ENCODE measurements at regions not wholly inside any gene's neighbourhood (a gene's known extent, or its start where the extent isn't known, plus 50 kb on each side); places are given as distances from the start of the nearest gene placed in this dataset.
"Not testable (repeated sequence)": the region's sequence is repeated elsewhere in the genome, so short reads cannot be mapped to it uniquely, and the experiment has no call there.

- H3K4me1 ChIP-seq (ENCODE audit: control insufficient read depth in 5 of 5, insufficient read depth in 5 of 5, low read length in 5 of 5): no peaks in the 10 kb centered on the region
- H3K27ac ChIP-seq (ENCODE audit: low read depth, low read length): no peak overlapping the region
- no peak overlapping the region for H3K4me3 ChIP-seq (ENCODE audit: low read depth in 1 of 5, low read length in 5 of 5)
- no peaks in the 10 kb centered on the region for H3K9me3 ChIP-seq (ENCODE audit: control insufficient read depth in 5 of 5, low read length in 5 of 5)
- no peaks in the 10 kb centered on the region for H3K36me3 ChIP-seq (ENCODE audit: control insufficient read depth in 5 of 5, insufficient read depth in 5 of 5, low read length in 5 of 5)
- H3K9ac ChIP-seq (ENCODE audit: low read length in 5 of 5): no peak overlapping the region
- H3K27me3 ChIP-seq (ENCODE audit: control insufficient read depth in 5 of 5, insufficient read depth in 4 of 5, low read length in 5 of 5): no peaks in the 10 kb centered on the region
Observed at GRCh38 chr1:96596226-96596922, 125.2 kb upstream of the PTBP2 start.

GRCh38 chr1:96597218-96597617 is 124.4 kb upstream of the PTBP2 start:
- no peaks in the 10 kb centered on the region for H3K27me3 ChIP-seq (ENCODE audit: control insufficient read depth in 5 of 5, insufficient read depth in 4 of 5, low read length in 5 of 5)
- no peaks in the 10 kb centered on the region for H3K36me3 ChIP-seq (ENCODE audit: control insufficient read depth in 5 of 5, insufficient read depth in 5 of 5, low read length in 5 of 5)
- H3K4me1 ChIP-seq (ENCODE audit: control insufficient read depth in 5 of 5, insufficient read depth in 5 of 5, low read length in 5 of 5): no peaks in the 10 kb centered on the region
- no peak overlapping the region for H3K27ac ChIP-seq (ENCODE audit: low read depth, low read length)
- H3K9ac ChIP-seq (ENCODE audit: low read length in 5 of 5): no peak overlapping the region
- H3K9me3 ChIP-seq (ENCODE audit: control insufficient read depth in 5 of 5, low read length in 5 of 5): no peaks in the 10 kb centered on the region
- no peak overlapping the region for H3K4me3 ChIP-seq (ENCODE audit: low read depth in 1 of 5, low read length in 5 of 5)

GRCh38 chr1:96598416-96599168 is 123.0 kb upstream of the PTBP2 start:
- no peaks in the 10 kb centered on the region for H3K27me3 ChIP-seq (ENCODE audit: control insufficient read depth in 5 of 5, insufficient read depth in 4 of 5, low read length in 5 of 5)
- no peak overlapping the region for H3K27ac ChIP-seq (ENCODE audit: low read depth, low read length)
- H3K36me3 ChIP-seq (ENCODE audit: control insufficient read depth in 5 of 5, insufficient read depth in 5 of 5, low read length in 5 of 5): no peaks in the 10 kb centered on the region
- no peaks in the 10 kb centered on the region for H3K4me1 ChIP-seq (ENCODE audit: control insufficient read depth in 5 of 5, insufficient read depth in 5 of 5, low read length in 5 of 5)
- no peaks in the 10 kb centered on the region for H3K9me3 ChIP-seq (ENCODE audit: control insufficient read depth in 5 of 5, low read length in 5 of 5)
- no peak overlapping the region for H3K9ac ChIP-seq (ENCODE audit: low read length in 5 of 5)
- H3K4me3 ChIP-seq (ENCODE audit: low read depth in 1 of 5, low read length in 5 of 5): no peak overlapping the region

- H3K27ac ChIP-seq (ENCODE audit: low read depth, low read length); H3K9me3 ChIP-seq (ENCODE audit: control insufficient read depth in 5 of 5, low read length in 5 of 5); H3K9ac ChIP-seq (ENCODE audit: low read length in 5 of 5): not testable (repeated sequence)
Observed at GRCh38 chr1:96604620-96605019, 117.0 kb upstream of the PTBP2 start.

GRCh38 chr1:96617375-96617774 is 104.2 kb upstream of the PTBP2 start:
- not testable (repeated sequence) for H3K36me3 ChIP-seq (ENCODE audit: control insufficient read depth in 5 of 5, insufficient read depth in 5 of 5, low read length in 5 of 5); H3K9ac ChIP-seq (ENCODE audit: low read length in 5 of 5); H3K4me3 ChIP-seq (ENCODE audit: low read depth in 1 of 5, low read length in 5 of 5); H3K9me3 ChIP-seq (ENCODE audit: control insufficient read depth in 5 of 5, low read length in 5 of 5); H3K4me1 ChIP-seq (ENCODE audit: control insufficient read depth in 5 of 5, insufficient read depth in 5 of 5, low read length in 5 of 5); H3K27ac ChIP-seq (ENCODE audit: low read depth, low read length); H3K27me3 ChIP-seq (ENCODE audit: control insufficient read depth in 5 of 5, insufficient read depth in 4 of 5, low read length in 5 of 5)

More at GRCh38 chr1:96604620-96605019, 117.0 kb upstream of the PTBP2 start:
- not testable (repeated sequence) for H3K4me1 ChIP-seq (ENCODE audit: control insufficient read depth in 5 of 5, insufficient read depth in 5 of 5, low read length in 5 of 5); H3K4me3 ChIP-seq (ENCODE audit: low read depth in 1 of 5, low read length in 5 of 5); H3K36me3 ChIP-seq (ENCODE audit: control insufficient read depth in 5 of 5, insufficient read depth in 5 of 5, low read length in 5 of 5); H3K27me3 ChIP-seq (ENCODE audit: control insufficient read depth in 5 of 5, insufficient read depth in 4 of 5, low read length in 5 of 5)

GRCh38 chr1:96632045-96632664 is 89.4 kb upstream of the PTBP2 start:
- H3K27me3 ChIP-seq (ENCODE audit: control insufficient read depth in 5 of 5, insufficient read depth in 4 of 5, low read length in 5 of 5): no peaks in the 10 kb centered on the region
- H3K27ac ChIP-seq (ENCODE audit: low read depth, low read length): no peak overlapping the region
- H3K9me3 ChIP-seq (ENCODE audit: control insufficient read depth in 5 of 5, low read length in 5 of 5): no peaks in the 10 kb centered on the region
- no peak overlapping the region for H3K9ac ChIP-seq (ENCODE audit: low read length in 5 of 5)
- H3K4me3 ChIP-seq (ENCODE audit: low read depth in 1 of 5, low read length in 5 of 5): no peak overlapping the region
- H3K36me3 ChIP-seq (ENCODE audit: control insufficient read depth in 5 of 5, insufficient read depth in 5 of 5, low read length in 5 of 5): no peaks in the 10 kb centered on the region
- no peaks in the 10 kb centered on the region for H3K4me1 ChIP-seq (ENCODE audit: control insufficient read depth in 5 of 5, insufficient read depth in 5 of 5, low read length in 5 of 5)

GRCh38 chr1:96633695-96634094 is 87.9 kb upstream of the PTBP2 start:
- Histone ChIP-seq H3K36me3 (ENCODE audit: control insufficient read depth in 5 of 5, insufficient read depth in 5 of 5, low read length in 5 of 5) (no peaks in the 10 kb centered on the region), H3K4me1 (ENCODE audit: control insufficient read depth in 5 of 5, insufficient read depth in 5 of 5, low read length in 5 of 5) (no peaks in the 10 kb centered on the region), H3K9me3 (ENCODE audit: control insufficient read depth in 5 of 5, low read length in 5 of 5) (no peaks in the 10 kb centered on the region), H3K9ac (ENCODE audit: low read length in 5 of 5) (no peak overlapping the region), H3K4me3 (ENCODE audit: low read depth in 1 of 5, low read length in 5 of 5) (no peak overlapping the region), H3K27me3 (ENCODE audit: control insufficient read depth in 5 of 5, insufficient read depth in 4 of 5, low read length in 5 of 5) (no peaks in the 10 kb centered on the region), H3K27ac (ENCODE audit: low read depth, low read length) (no peak overlapping the region)

- H3K36me3 ChIP-seq (ENCODE audit: control insufficient read depth in 5 of 5, insufficient read depth in 5 of 5, low read length in 5 of 5): no peaks in the 10 kb centered on the region
- H3K9ac ChIP-seq (ENCODE audit: low read length in 5 of 5): no peak overlapping the region
- no peak overlapping the region for H3K27ac ChIP-seq (ENCODE audit: low read depth, low read length)
- no peak overlapping the region for H3K4me3 ChIP-seq (ENCODE audit: low read depth in 1 of 5, low read length in 5 of 5)
- no peaks in the 10 kb centered on the region for H3K4me1 ChIP-seq (ENCODE audit: control insufficient read depth in 5 of 5, insufficient read depth in 5 of 5, low read length in 5 of 5)
- no peaks in the 10 kb centered on the region for H3K9me3 ChIP-seq (ENCODE audit: control insufficient read depth in 5 of 5, low read length in 5 of 5)
- H3K27me3 ChIP-seq (ENCODE audit: control insufficient read depth in 5 of 5, insufficient read depth in 4 of 5, low read length in 5 of 5): no peaks in the 10 kb centered on the region
Observed at GRCh38 chr1:96634883-96635282, 86.7 kb upstream of the PTBP2 start.

GRCh38 chr1:96641282-96641681 is 80.3 kb upstream of the PTBP2 start:
- Histone ChIP-seq H3K4me1 (ENCODE audit: control insufficient read depth in 5 of 5, insufficient read depth in 5 of 5, low read length in 5 of 5) (peaks cover 0 to 6% (median 0%) of the 10 kb centered on the region in 5 donors), H3K9me3 (ENCODE audit: control insufficient read depth in 5 of 5, low read length in 5 of 5) (no peaks in the 10 kb centered on the region), H3K4me3 (ENCODE audit: low read depth in 1 of 5, low read length in 5 of 5) (no peak overlapping the region), H3K27me3 (ENCODE audit: control insufficient read depth in 5 of 5, insufficient read depth in 4 of 5, low read length in 5 of 5) (no peaks in the 10 kb centered on the region), H3K9ac (ENCODE audit: low read length in 5 of 5) (no peak overlapping the region), H3K36me3 (ENCODE audit: control insufficient read depth in 5 of 5, insufficient read depth in 5 of 5, low read length in 5 of 5) (no peaks in the 10 kb centered on the region), H3K27ac (ENCODE audit: low read depth, low read length) (no peak overlapping the region)

- no peaks in the 10 kb centered on the region for H3K36me3 ChIP-seq (ENCODE audit: control insufficient read depth in 5 of 5, insufficient read depth in 5 of 5, low read length in 5 of 5)
- no peaks in the 10 kb centered on the region for H3K27me3 ChIP-seq (ENCODE audit: control insufficient read depth in 5 of 5, insufficient read depth in 4 of 5, low read length in 5 of 5)
- no peak overlapping the region for H3K27ac ChIP-seq (ENCODE audit: low read depth, low read length)
- H3K9ac ChIP-seq (ENCODE audit: low read length in 5 of 5): no peak overlapping the region
- no peaks in the 10 kb centered on the region for H3K9me3 ChIP-seq (ENCODE audit: control insufficient read depth in 5 of 5, low read length in 5 of 5)
- peaks cover 0 to 6% (median 0%) of the 10 kb centered on the region in 5 donors for H3K4me1 ChIP-seq (ENCODE audit: control insufficient read depth in 5 of 5, insufficient read depth in 5 of 5, low read length in 5 of 5)
- no peak overlapping the region for H3K4me3 ChIP-seq (ENCODE audit: low read depth in 1 of 5, low read length in 5 of 5)
Observed at GRCh38 chr1:96643519-96643918, 78.1 kb upstream of the PTBP2 start.
